ENCODE measurements at regions not wholly inside any gene's neighbourhood (a gene's known extent, or its start where the extent isn't known, plus 50 kb on each side); places are given as distances from the start of the nearest gene placed in this dataset.

- peaks cover 7% of the 10 kb centered on the region for H3K9me3 Mint-ChIP-seq (ENCODE audit: unreplicated experiment)
- no peaks in the 10 kb centered on the region for H3K4me1 ChIP-seq (ENCODE audit: insufficient read depth, low read length)
- no peak overlapping the region for H3K9ac ChIP-seq (ENCODE audit: low read length)
- no peak overlapping the region for H3K4me3 Mint-ChIP-seq (ENCODE audit: unreplicated experiment)
- H3K27me3 ChIP-seq (ENCODE audit: insufficient read depth, low read length) = no peaks in the 10 kb centered on the region
- H4K20me1 ChIP-seq (ENCODE audit: insufficient read depth, low read length) = no peaks in the 10 kb centered on the region
- no peaks in the 10 kb centered on the region for H3K36me3 Mint-ChIP-seq (ENCODE audit: low read depth, unreplicated experiment)
- no peaks in the 10 kb centered on the region for H3K27me3 Mint-ChIP-seq (ENCODE audit: low read depth, unreplicated experiment)
- DNase-seq (ENCODE audit: low read depth) (no peak), FAIRE-seq (no peak)
- TF ChIP-seq EZH2 (IDR thresholded peaks at IDR 0.05; ENCODE audit: insufficient read depth, low read length) = no peak
- TF ChIP-seq, protein P1, sequence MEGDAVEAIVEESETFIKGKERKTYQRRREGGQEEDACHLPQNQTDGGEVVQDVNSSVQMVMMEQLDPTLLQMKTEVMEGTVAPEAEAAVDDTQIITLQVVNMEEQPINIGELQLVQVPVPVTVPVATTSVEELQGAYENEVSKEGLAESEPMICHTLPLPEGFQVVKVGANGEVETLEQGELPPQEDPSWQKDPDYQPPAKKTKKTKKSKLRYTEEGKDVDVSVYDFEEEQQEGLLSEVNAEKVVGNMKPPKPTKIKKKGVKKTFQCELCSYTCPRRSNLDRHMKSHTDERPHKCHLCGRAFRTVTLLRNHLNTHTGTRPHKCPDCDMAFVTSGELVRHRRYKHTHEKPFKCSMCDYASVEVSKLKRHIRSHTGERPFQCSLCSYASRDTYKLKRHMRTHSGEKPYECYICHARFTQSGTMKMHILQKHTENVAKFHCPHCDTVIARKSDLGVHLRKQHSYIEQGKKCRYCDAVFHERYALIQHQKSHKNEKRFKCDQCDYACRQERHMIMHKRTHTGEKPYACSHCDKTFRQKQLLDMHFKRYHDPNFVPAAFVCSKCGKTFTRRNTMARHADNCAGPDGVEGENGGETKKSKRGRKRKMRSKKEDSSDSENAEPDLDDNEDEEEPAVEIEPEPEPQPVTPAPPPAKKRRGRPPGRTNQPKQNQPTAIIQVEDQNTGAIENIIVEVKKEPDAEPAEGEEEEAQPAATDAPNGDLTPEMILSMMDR (IDR thresholded peaks at IDR 0.05; ENCODE audit: insufficient read depth, low read depth, low read length) = no peak
- H3K36me3 ChIP-seq (ENCODE audit: insufficient read depth, low read length) = no peaks in the 10 kb centered on the region
- H2AFZ ChIP-seq (ENCODE audit: low read depth, low read length) = no peak overlapping the region
- H3K4me3 ChIP-seq (ENCODE audit: insufficient read depth, low read depth, low read length) = no peak overlapping the region
- no peaks in the 10 kb centered on the region for H3K4me1 Mint-ChIP-seq (ENCODE audit: low read depth, unreplicated experiment)
- H3K27ac ChIP-seq (ENCODE audit: low read depth, low read length) = no peak overlapping the region
- H3K79me2 ChIP-seq (ENCODE audit: insufficient read depth, low read length) = no peaks in the 10 kb centered on the region
- H3K4me2 ChIP-seq (ENCODE audit: low read length) = no peak overlapping the region
- no peaks in the 10 kb centered on the region for H3K9me3 ChIP-seq (ENCODE audit: insufficient read depth, low read depth, low read length)
- no peak overlapping the region for H3K27ac Mint-ChIP-seq (ENCODE audit: unreplicated experiment)
Observed at GRCh38 chr11:106186630-106187029, 109.2 kb downstream of the AASDHPPT start.

- DNase-seq (ENCODE audit: low read depth) (no peak), FAIRE-seq (no peak)
- no peak overlapping the region for H2AFZ ChIP-seq (ENCODE audit: low read depth, low read length)
- Mint-ChIP-seq H3K9me3 (ENCODE audit: unreplicated experiment) (peaks cover 2% of the 10 kb centered on the region), H3K27ac (ENCODE audit: unreplicated experiment) (no peak overlapping the region), H3K36me3 (ENCODE audit: low read depth, unreplicated experiment) (no peaks in the 10 kb centered on the region), H3K27me3 (ENCODE audit: low read depth, unreplicated experiment) (no peaks in the 10 kb centered on the region), H3K4me3 (ENCODE audit: unreplicated experiment) (no peak overlapping the region), H3K4me1 (ENCODE audit: low read depth, unreplicated experiment) (no peaks in the 10 kb centered on the region)
- H3K4me3 ChIP-seq (ENCODE audit: insufficient read depth, low read depth, low read length) = no peak overlapping the region
- H3K4me2 ChIP-seq (ENCODE audit: low read length) = no peak overlapping the region
- no peaks in the 10 kb centered on the region for H3K79me2 ChIP-seq (ENCODE audit: insufficient read depth, low read length)
- H3K9me3 ChIP-seq (ENCODE audit: insufficient read depth, low read depth, low read length) = no peaks in the 10 kb centered on the region
- H3K9ac ChIP-seq (ENCODE audit: low read length) = no peak overlapping the region
- no peaks in the 10 kb centered on the region for H4K20me1 ChIP-seq (ENCODE audit: insufficient read depth, low read length)
- TF ChIP-seq, protein P1 (IDR thresholded peaks at IDR 0.05; ENCODE audit: insufficient read depth, low read depth, low read length) = no peak
- TF ChIP-seq EZH2 (IDR thresholded peaks at IDR 0.05; ENCODE audit: insufficient read depth, low read length) = no peak
- H3K36me3 ChIP-seq (ENCODE audit: insufficient read depth, low read length) = no peaks in the 10 kb centered on the region
- H3K4me1 ChIP-seq (ENCODE audit: insufficient read depth, low read length) = no peaks in the 10 kb centered on the region
- no peak overlapping the region for H3K27ac ChIP-seq (ENCODE audit: low read depth, low read length)
- H3K27me3 ChIP-seq (ENCODE audit: insufficient read depth, low read length) = no peaks in the 10 kb centered on the region
Observed at GRCh38 chr11:106187860-106188456, 110.5 kb downstream of the AASDHPPT start.

- FAIRE-seq (no peak), DNase-seq (ENCODE audit: low read depth) (no peak)
- Mint-ChIP-seq H3K27me3 (ENCODE audit: low read depth, unreplicated experiment) (no peaks in the 10 kb centered on the region), H3K4me1 (ENCODE audit: low read depth, unreplicated experiment) (peaks cover 3% of the 10 kb centered on the region), H3K4me3 (ENCODE audit: unreplicated experiment) (no peak overlapping the region), H3K36me3 (ENCODE audit: low read depth, unreplicated experiment) (no peaks in the 10 kb centered on the region), H3K27ac (ENCODE audit: unreplicated experiment) (no peak overlapping the region), H3K9me3 (ENCODE audit: unreplicated experiment) (no peaks in the 10 kb centered on the region)
- H2AFZ ChIP-seq (ENCODE audit: low read depth, low read length) = no peak overlapping the region
- H3K27ac ChIP-seq (ENCODE audit: low read depth, low read length) = no peak overlapping the region
- H3K4me2 ChIP-seq (ENCODE audit: low read length) = no peak overlapping the region
- H3K27me3 ChIP-seq (ENCODE audit: insufficient read depth, low read length) = no peaks in the 10 kb centered on the region
- no peaks in the 10 kb centered on the region for H3K4me1 ChIP-seq (ENCODE audit: insufficient read depth, low read length)
- H3K79me2 ChIP-seq (ENCODE audit: insufficient read depth, low read length) = no peaks in the 10 kb centered on the region
- H3K9me3 ChIP-seq (ENCODE audit: insufficient read depth, low read depth, low read length) = no peaks in the 10 kb centered on the region
- H3K4me3 ChIP-seq (ENCODE audit: insufficient read depth, low read depth, low read length) = no peak overlapping the region
- H3K9ac ChIP-seq (ENCODE audit: low read length) = no peak overlapping the region
- H4K20me1 ChIP-seq (ENCODE audit: insufficient read depth, low read length) = no peaks in the 10 kb centered on the region
- TF ChIP-seq EZH2 (IDR thresholded peaks at IDR 0.05; ENCODE audit: insufficient read depth, low read length) = no peak
- TF ChIP-seq, protein P1 (IDR thresholded peaks at IDR 0.05; ENCODE audit: insufficient read depth, low read depth, low read length) = no peak
- no peaks in the 10 kb centered on the region for H3K36me3 ChIP-seq (ENCODE audit: insufficient read depth, low read length)
Observed at GRCh38 chr11:106193956-106194355, 116.5 kb downstream of the AASDHPPT start.

All from astrocyte (in vitro differentiated cells and primary cell).